Progenitor cell of endocrine pancreas (in vitro differentiated cells): ENCODE measurements at regions not wholly inside any gene's neighbourhood (a gene's known extent, or its start where the extent isn't known, plus 50 kb on each side); places are given as distances from the start of the nearest gene placed in this dataset.

Experiments
- DNase-seq: peaks from one replicate; pipeline ENCODE4 v3.0.0; 2021; ENCODE audit warnings: low spot score; ENCODE audit not compliant: unreplicated experiment
- H3K27ac Mint-ChIP-seq: 2 replicates; pipeline ENCODE4 v1.8.0; 2021; ENCODE audit warnings: mild to moderate bottlenecking, moderate library complexity, mixed read lengths
- H3K27me3 Mint-ChIP-seq: 2 replicates; pipeline ENCODE4 v1.8.0; 2021; ENCODE audit warnings: mixed read lengths
- H3K36me3 Mint-ChIP-seq: 2 replicates; pipeline ENCODE4 v1.8.0; 2022; ENCODE audit warnings: mixed read lengths; ENCODE audit not compliant: insufficient read depth
- H3K4me1 Mint-ChIP-seq: 2 replicates; pipeline ENCODE4 v1.8.0; 2021; ENCODE audit warnings: low read depth, mixed read lengths
- H3K4me3 Mint-ChIP-seq: 2 replicates; pipeline ENCODE4 v1.8.0; 2021; ENCODE audit warnings: low read depth, mild to moderate bottlenecking, moderate library complexity, mixed read lengths
- H3K9me3 Mint-ChIP-seq: 2 replicates; pipeline ENCODE4 v1.8.0; 2021; ENCODE audit warnings: low read depth, mixed read lengths
- CTCF ChIP-seq: fragments of 200-600 bp; sonication (generic); IDR thresholded peaks from one replicate; pipeline ENCODE4 v1.5.0; 2021; ENCODE audit warnings: antibody characterized with exemption, mild to moderate bottlenecking; ENCODE audit not compliant: unreplicated experiment

GRCh38 chr15:62840526-62841268, 201.8 kb upstream of the TPM1 start:
- H3K27ac Mint-ChIP-seq = no peak overlapping the region
- peaks cover 26% of the 10 kb centered on the region for H3K36me3 Mint-ChIP-seq

GRCh38 chr15:62841269-62841628, 201.3 kb upstream of the TPM1 start:
- Mint-ChIP-seq H3K27ac (no peak overlapping the region), H3K4me1 (peaks cover 9% of the 10 kb centered on the region), H3K9me3 (no peaks in the 10 kb centered on the region), H3K27me3 (no peaks in the 10 kb centered on the region), H3K36me3 (peaks cover 20% of the 10 kb centered on the region), H3K4me3 (no peak overlapping the region)
- no peak for DNase-seq
- TF ChIP-seq CTCF = no peak

More at GRCh38 chr15:62840526-62841268, 201.8 kb upstream of the TPM1 start:
- TF ChIP-seq CTCF = no peak
- H3K4me3 Mint-ChIP-seq = no peak overlapping the region
- no peak for DNase-seq
- no peaks in the 10 kb centered on the region for H3K27me3 Mint-ChIP-seq
- no peaks in the 10 kb centered on the region for H3K9me3 Mint-ChIP-seq
- peaks cover 7% of the 10 kb centered on the region for H3K4me1 Mint-ChIP-seq

GRCh38 chr15:62841891-62842559, 200.5 kb upstream of the TPM1 start:
- Mint-ChIP-seq H3K27me3 (no peaks in the 10 kb centered on the region), H3K9me3 (no peaks in the 10 kb centered on the region), H3K4me3 (no peak overlapping the region), H3K4me1 (peaks cover 9% of the 10 kb centered on the region), H3K36me3 (peaks cover 18% of the 10 kb centered on the region), H3K27ac (no peak overlapping the region)
- TF ChIP-seq CTCF = no peak
- no peak for DNase-seq

GRCh38 chr15:62843311-62843710, 199.2 kb upstream of the TPM1 start:
- peaks cover 18% of the 10 kb centered on the region for H3K36me3 Mint-ChIP-seq
- no peaks in the 10 kb centered on the region for H3K27me3 Mint-ChIP-seq
- no peaks in the 10 kb centered on the region for H3K9me3 Mint-ChIP-seq
- no peak for TF ChIP-seq CTCF
- H3K4me1 Mint-ChIP-seq = peaks cover 9% of the 10 kb centered on the region
- H3K4me3 Mint-ChIP-seq = no peak overlapping the region
- no peak for DNase-seq
- no peak overlapping the region for H3K27ac Mint-ChIP-seq

GRCh38 chr15:62844564-62845240, 197.8 kb upstream of the TPM1 start:
- Mint-ChIP-seq H3K27me3 (no peaks in the 10 kb centered on the region), H3K27ac (no peak overlapping the region), H3K36me3 (peaks cover 13% of the 10 kb centered on the region), H3K9me3 (no peaks in the 10 kb centered on the region), H3K4me1 (peaks cover 9% of the 10 kb centered on the region), H3K4me3 (no peak overlapping the region)
- no peak for TF ChIP-seq CTCF
- no peak for DNase-seq
